KMS-11 (cell line): ENCODE measurements at regions not wholly inside any gene's neighbourhood (a gene's known extent, or its start where the extent isn't known, plus 50 kb on each side); places are given as distances from the start of the nearest gene placed in this dataset.
A peak's percentile ranks its signal among the peaks of the same experiment; 100 is the strongest.
"Not testable (repeated sequence)": the region's sequence is repeated elsewhere in the genome, so short reads cannot be mapped to it uniquely, and the experiment has no call there.

Source experiments
- H2AFZ ChIP-seq: fragments of 200-600 bp; sonication (generic); 2 replicates; pipeline ENCODE4 v1.6.1; 2016; ENCODE audit warnings: antibody characterized with exemption, mixed run types, low read depth
- H3K27ac ChIP-seq: fragments of 200-600 bp; sonication (generic); 2 replicates; pipeline ENCODE4 v1.6.1; 2016; ENCODE audit warnings: mild to moderate bottlenecking, mixed run types
- H3K27me3 ChIP-seq: fragments of 200-600 bp; sonication (generic); 2 replicates; pipeline ENCODE4 v1.6.1; 2017; ENCODE audit warnings: mild to moderate bottlenecking, low read depth, mixed run types, moderate library complexity; ENCODE audit not compliant: insufficient read depth
- H3K36me3 ChIP-seq: fragments of 200-600 bp; sonication (generic); 2 replicates; pipeline ENCODE4 v1.6.1; 2017; ENCODE audit warnings: mild to moderate bottlenecking, mixed run types; ENCODE audit not compliant: insufficient read depth
- H3K4me1 ChIP-seq: fragments of 200-600 bp; sonication (generic); 2 replicates; pipeline ENCODE4 v1.6.1; 2016; ENCODE audit warnings: mild to moderate bottlenecking, low read depth, mixed run types; ENCODE audit not compliant: poor library complexity, severe bottlenecking
- H3K4me2 ChIP-seq: fragments of 200-600 bp; sonication (generic); 2 replicates; pipeline ENCODE4 v1.7.0; 2016; ENCODE audit warnings: mild to moderate bottlenecking, mixed run types
- H3K4me3 ChIP-seq: fragments of 200-600 bp; sonication (generic); IDR thresholded peaks from 2 replicates; pipeline ENCODE4 v1.6.1; 2017; ENCODE audit warnings: low read depth, low read length, mixed read lengths; ENCODE audit not compliant: insufficient read depth
- H3K79me2 ChIP-seq: fragments of 200-600 bp; sonication (generic); 2 replicates; pipeline ENCODE4 v1.6.1; 2016; ENCODE audit warnings: low read depth, mixed run types; ENCODE audit not compliant: insufficient read depth
- H3K9ac ChIP-seq: fragments of 200-600 bp; sonication (generic); 2 replicates; pipeline ENCODE4 v1.6.1; 2016; ENCODE audit warnings: mild to moderate bottlenecking, mixed run types
- H4K20me1 ChIP-seq: fragments of 200-600 bp; sonication (generic); 2 replicates; pipeline ENCODE4 v1.6.1; 2016; ENCODE audit warnings: mild to moderate bottlenecking, mixed run types; ENCODE audit not compliant: insufficient read depth
- TF ChIP-seq, protein P1 (sequence below): fragments of 200-600 bp; sonication (generic); conservative IDR thresholded peaks from 2 replicates; pipeline ENCODE4 v1.6.1; 2017; ENCODE audit warnings: low read depth, mild to moderate bottlenecking, antibody characterized with exemption, low read length, moderate library complexity, mixed read lengths

DNA sequence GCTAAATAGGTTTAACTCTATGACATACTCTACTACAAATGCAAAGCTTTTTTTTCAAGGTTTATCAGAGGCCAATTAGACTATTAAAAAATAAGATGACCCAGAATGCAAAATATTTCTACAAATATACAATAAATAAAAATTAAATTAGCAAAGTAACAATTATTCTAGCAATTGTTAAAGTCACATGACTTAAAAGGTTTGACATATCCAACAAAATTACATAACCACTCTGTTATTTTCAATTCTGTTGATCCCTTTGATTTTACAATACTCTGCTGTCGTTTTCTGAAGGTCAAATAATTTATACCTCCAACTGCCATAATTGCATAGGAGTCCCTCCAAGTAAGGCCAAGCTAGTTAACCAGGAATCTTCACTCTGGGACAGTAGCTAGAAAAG lies 292.6 kb upstream of the MIR17HG start:
- Histone ChIP-seq H3K9ac (no peak overlapping the region), H3K27ac (no peak overlapping the region), H3K36me3 (no peaks in the 10 kb centered on the region), H2AFZ (no peak overlapping the region), H3K79me2 (no peaks in the 10 kb centered on the region), H3K4me2 (no peak overlapping the region), H3K27me3 (no peaks in the 10 kb centered on the region), H3K4me1 (peaks cover 3% of the 10 kb centered on the region), H3K4me3 (no peak overlapping the region), H4K20me1 (no peaks in the 10 kb centered on the region)
- TF ChIP-seq, protein P1, sequence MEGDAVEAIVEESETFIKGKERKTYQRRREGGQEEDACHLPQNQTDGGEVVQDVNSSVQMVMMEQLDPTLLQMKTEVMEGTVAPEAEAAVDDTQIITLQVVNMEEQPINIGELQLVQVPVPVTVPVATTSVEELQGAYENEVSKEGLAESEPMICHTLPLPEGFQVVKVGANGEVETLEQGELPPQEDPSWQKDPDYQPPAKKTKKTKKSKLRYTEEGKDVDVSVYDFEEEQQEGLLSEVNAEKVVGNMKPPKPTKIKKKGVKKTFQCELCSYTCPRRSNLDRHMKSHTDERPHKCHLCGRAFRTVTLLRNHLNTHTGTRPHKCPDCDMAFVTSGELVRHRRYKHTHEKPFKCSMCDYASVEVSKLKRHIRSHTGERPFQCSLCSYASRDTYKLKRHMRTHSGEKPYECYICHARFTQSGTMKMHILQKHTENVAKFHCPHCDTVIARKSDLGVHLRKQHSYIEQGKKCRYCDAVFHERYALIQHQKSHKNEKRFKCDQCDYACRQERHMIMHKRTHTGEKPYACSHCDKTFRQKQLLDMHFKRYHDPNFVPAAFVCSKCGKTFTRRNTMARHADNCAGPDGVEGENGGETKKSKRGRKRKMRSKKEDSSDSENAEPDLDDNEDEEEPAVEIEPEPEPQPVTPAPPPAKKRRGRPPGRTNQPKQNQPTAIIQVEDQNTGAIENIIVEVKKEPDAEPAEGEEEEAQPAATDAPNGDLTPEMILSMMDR: no peak

DNA sequence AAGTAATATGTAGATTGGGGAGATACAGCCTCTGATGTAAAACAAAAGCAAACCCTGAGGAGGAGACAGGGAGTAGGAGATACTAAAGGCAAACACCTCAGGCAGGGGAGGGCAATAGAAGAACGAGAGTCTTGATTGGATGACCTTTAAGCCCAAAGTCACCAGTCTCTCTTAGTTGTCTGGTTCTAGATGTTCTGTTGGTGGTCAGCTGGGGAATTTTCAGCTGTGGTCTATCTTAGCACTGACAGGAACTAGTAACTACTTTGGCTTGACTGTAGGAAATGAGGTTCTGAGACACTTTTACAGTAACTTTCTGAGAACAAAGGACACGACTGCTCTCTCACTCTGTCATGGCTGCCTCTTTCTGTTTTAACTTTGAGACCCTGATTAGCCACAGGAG lies 290.7 kb upstream of the MIR17HG start:
- H2AFZ ChIP-seq: no peak overlapping the region
- H3K4me2 ChIP-seq: no peak overlapping the region
- H3K27ac ChIP-seq: peak overlapping the region; percentile 35; the same call in 1 of the 2 replicates
- TF ChIP-seq, protein P1: no peak
- no peaks in the 10 kb centered on the region for H4K20me1 ChIP-seq
- H3K9ac ChIP-seq: no peak overlapping the region
- H3K27me3 ChIP-seq: no peaks in the 10 kb centered on the region
- H3K4me3 ChIP-seq: no peak overlapping the region
- H3K4me1 ChIP-seq: peaks cover 3% of the 10 kb centered on the region
- no peaks in the 10 kb centered on the region for H3K36me3 ChIP-seq
- H3K79me2 ChIP-seq: no peaks in the 10 kb centered on the region

DNA sequence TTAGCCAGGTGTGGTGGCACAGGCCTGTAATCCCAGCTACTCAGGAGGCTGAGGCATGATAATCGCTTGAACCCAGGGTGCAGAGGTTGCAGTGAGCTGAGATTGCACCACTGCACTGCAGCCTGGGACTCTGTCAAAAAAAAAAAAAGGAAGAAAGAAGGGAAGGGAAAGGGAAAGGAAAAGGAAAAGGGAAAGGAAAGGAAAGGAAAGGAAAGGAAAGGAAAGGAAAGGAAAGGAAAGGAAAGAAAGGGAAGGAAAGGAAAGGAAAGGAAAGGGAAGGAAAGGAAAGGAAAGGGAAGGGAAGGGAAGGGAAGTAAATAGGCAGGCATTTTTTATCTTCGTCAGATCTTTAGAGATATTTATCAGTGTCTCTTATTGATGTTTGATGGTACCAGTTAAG lies 290.0 kb upstream of the MIR17HG start:
- not testable (repeated sequence) for H4K20me1 ChIP-seq, H3K79me2 ChIP-seq, H3K9ac ChIP-seq, H3K27ac ChIP-seq, H3K4me3 ChIP-seq, H3K27me3 ChIP-seq, H3K36me3 ChIP-seq, H2AFZ ChIP-seq, H3K4me2 ChIP-seq, H3K4me1 ChIP-seq

DNA sequence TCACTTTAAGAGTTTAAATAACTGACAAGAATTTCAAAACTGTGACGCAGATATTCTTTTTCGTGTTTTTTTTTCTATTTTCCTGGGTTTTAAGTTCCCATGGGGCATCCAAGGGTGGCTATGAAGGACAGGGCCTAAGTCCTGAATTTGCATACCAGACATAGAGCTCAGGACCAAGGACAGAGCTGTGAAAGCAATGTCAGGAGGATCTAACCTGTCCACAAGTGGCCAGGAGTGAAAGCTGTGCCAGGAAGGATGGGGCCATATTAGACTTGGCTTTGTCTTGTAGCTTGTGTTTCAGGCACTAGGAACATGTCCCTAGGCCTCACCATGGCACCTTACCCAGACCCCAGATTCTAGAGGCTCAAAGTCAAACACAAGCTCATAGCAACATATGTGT lies 289.4 kb upstream of the MIR17HG start:
- no peaks in the 10 kb centered on the region for H3K27me3 ChIP-seq
- H3K9ac ChIP-seq: no peak overlapping the region
- H2AFZ ChIP-seq: no peak overlapping the region
- H3K4me2 ChIP-seq: no peak overlapping the region
- TF ChIP-seq, protein P1: no peak
- H3K4me3 ChIP-seq: no peak overlapping the region
- no peak overlapping the region for H3K27ac ChIP-seq
- no peaks in the 10 kb centered on the region for H4K20me1 ChIP-seq
- peaks cover 3% of the 10 kb centered on the region for H3K4me1 ChIP-seq
- no peaks in the 10 kb centered on the region for H3K36me3 ChIP-seq
- no peaks in the 10 kb centered on the region for H3K79me2 ChIP-seq

DNA sequence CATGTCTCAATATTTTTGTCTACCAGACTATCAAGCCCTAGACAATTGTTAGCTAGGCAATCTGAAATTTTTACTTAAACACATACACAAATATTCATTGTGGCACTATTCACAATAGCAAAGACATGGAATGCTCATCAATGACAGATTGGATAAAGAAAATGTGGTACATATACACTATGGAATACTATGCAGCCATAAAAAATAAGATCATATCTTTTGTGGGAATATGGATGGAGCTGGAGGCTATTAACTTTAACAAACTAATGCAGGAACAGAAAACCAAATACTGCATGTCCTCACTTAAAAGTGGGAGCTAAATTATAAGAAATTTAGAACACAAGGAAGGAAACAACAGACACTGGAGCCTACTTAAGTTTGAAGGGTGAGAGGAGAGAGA lies 288.6 kb upstream of the MIR17HG start:
- Histone ChIP-seq H3K36me3 (no peaks in the 10 kb centered on the region), H3K27ac (no peak overlapping the region), H3K27me3 (no peaks in the 10 kb centered on the region), H3K4me1 (peaks cover 3% of the 10 kb centered on the region), H3K9ac (no peak overlapping the region), H2AFZ (no peak overlapping the region), H3K79me2 (no peaks in the 10 kb centered on the region), H4K20me1 (no peaks in the 10 kb centered on the region), H3K4me3 (no peak overlapping the region), H3K4me2 (no peak overlapping the region)
- TF ChIP-seq, protein P1: no peak
